Breast epithelium (tissue), 3 donors: ENCODE measurements at regions not wholly inside any gene's neighbourhood (a gene's known extent, or its start where the extent isn't known, plus 50 kb on each side); places are given as distances from the start of the nearest gene placed in this dataset.

Experiments used
- POLR2AphosphoS5 ChIP-seq, 3 donors: sonication (generic); formaldehyde crosslinking; IDR thresholded peaks; one replicate each; pipeline ENCODE4 v1.6.1; 2017; ENCODE audit warnings: antibody characterized with exemption in 3 of 3
- TF ChIP-seq, protein P1 (sequence below), 3 donors: fragments of 450-650 bp; IDR thresholded peaks; one replicate each; pipeline ENCODE4 v1.5.1; 2016 to 2017; ENCODE audit warnings: antibody characterized with exemption in 3 of 3, mild to moderate bottlenecking in 3 of 3, moderate library complexity in 3 of 3

- TF ChIP-seq, protein P1, sequence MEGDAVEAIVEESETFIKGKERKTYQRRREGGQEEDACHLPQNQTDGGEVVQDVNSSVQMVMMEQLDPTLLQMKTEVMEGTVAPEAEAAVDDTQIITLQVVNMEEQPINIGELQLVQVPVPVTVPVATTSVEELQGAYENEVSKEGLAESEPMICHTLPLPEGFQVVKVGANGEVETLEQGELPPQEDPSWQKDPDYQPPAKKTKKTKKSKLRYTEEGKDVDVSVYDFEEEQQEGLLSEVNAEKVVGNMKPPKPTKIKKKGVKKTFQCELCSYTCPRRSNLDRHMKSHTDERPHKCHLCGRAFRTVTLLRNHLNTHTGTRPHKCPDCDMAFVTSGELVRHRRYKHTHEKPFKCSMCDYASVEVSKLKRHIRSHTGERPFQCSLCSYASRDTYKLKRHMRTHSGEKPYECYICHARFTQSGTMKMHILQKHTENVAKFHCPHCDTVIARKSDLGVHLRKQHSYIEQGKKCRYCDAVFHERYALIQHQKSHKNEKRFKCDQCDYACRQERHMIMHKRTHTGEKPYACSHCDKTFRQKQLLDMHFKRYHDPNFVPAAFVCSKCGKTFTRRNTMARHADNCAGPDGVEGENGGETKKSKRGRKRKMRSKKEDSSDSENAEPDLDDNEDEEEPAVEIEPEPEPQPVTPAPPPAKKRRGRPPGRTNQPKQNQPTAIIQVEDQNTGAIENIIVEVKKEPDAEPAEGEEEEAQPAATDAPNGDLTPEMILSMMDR (IDR thresholded peaks at IDR 0.05), result no peak
- no peak for TF ChIP-seq POLR2AphosphoS5 (IDR thresholded peaks at IDR 0.05)
Measured at GRCh38 chr4:96739101-96739500, 899.2 kb downstream of the PDHA2 start.
